ENCODE measurements at regions not wholly inside any gene's neighbourhood (a gene's known extent, or its start where the extent isn't known, plus 50 kb on each side); places are given as distances from the start of the nearest gene placed in this dataset.

- Histone ChIP-seq H3K27ac (peak overlapping the region; percentile 96), H4K20me1 (ENCODE audit: insufficient read depth) (no peaks in the 10 kb centered on the region), H2AFZ (ENCODE audit: low read depth) (peak overlapping the region; percentile 57; the same call in 1 of the 2 replicates), H3K4me3 (IDR thresholded peaks at IDR 0.05; ENCODE audit: insufficient read depth, low read depth, low read length) (no peak overlapping the region), H3K9ac (peak overlapping the region; percentile 71; the same call in 1 of the 2 replicates), H3K79me2 (ENCODE audit: insufficient read depth, low read depth) (no peaks in the 10 kb centered on the region), H3K4me1 (ENCODE audit: low read depth, poor library complexity, severe bottlenecking) (peaks cover 92% of the 10 kb centered on the region), H3K4me2 (peak overlapping the region; percentile 95), H3K36me3 (ENCODE audit: insufficient read depth) (no peaks in the 10 kb centered on the region), H3K27me3 (ENCODE audit: insufficient read depth, low read depth) (no peaks in the 10 kb centered on the region)
- TF ChIP-seq CTCF (conservative IDR thresholded peaks at IDR 0.05; ENCODE audit: low read depth, low read length): no peak
These were observed 214.9 kb upstream of the DMRT1 start for GRCh38 chr9:626596-626995.

- no peaks in the 10 kb centered on the region for H4K20me1 ChIP-seq (ENCODE audit: insufficient read depth)
- peak overlapping the region; percentile 71; the same call in 1 of the 2 replicates for H3K9ac ChIP-seq
- peak overlapping the region; percentile 95 for H3K4me2 ChIP-seq
- no peak overlapping the region for H2AFZ ChIP-seq (ENCODE audit: low read depth)
- peak overlapping the region; percentile 96 for H3K27ac ChIP-seq
- H3K4me3 ChIP-seq (IDR thresholded peaks at IDR 0.05; ENCODE audit: insufficient read depth, low read depth, low read length): no peak overlapping the region
- peaks cover 97% of the 10 kb centered on the region for H3K4me1 ChIP-seq (ENCODE audit: low read depth, poor library complexity, severe bottlenecking)
- H3K36me3 ChIP-seq (ENCODE audit: insufficient read depth): no peaks in the 10 kb centered on the region
- no peaks in the 10 kb centered on the region for H3K27me3 ChIP-seq (ENCODE audit: insufficient read depth, low read depth)
- H3K79me2 ChIP-seq (ENCODE audit: insufficient read depth, low read depth): no peaks in the 10 kb centered on the region
- TF ChIP-seq CTCF (conservative IDR thresholded peaks at IDR 0.05; ENCODE audit: low read depth, low read length): no peak
These were observed 214.0 kb upstream of the DMRT1 start for GRCh38 chr9:627336-627970.

- Histone ChIP-seq H2AFZ (ENCODE audit: low read depth) (peak overlapping the region; percentile 17; the same call in 1 of the 2 replicates), H3K36me3 (ENCODE audit: insufficient read depth) (no peaks in the 10 kb centered on the region), H3K79me2 (ENCODE audit: insufficient read depth, low read depth) (no peaks in the 10 kb centered on the region), H3K4me2 (peak overlapping the region; percentile 95), H3K9ac (no peak overlapping the region; the same call in 1 of the 2 replicates), H4K20me1 (ENCODE audit: insufficient read depth) (no peaks in the 10 kb centered on the region), H3K4me1 (ENCODE audit: low read depth, poor library complexity, severe bottlenecking) (peaks cover 82% of the 10 kb centered on the region), H3K27me3 (ENCODE audit: insufficient read depth, low read depth) (no peaks in the 10 kb centered on the region), H3K27ac (peak overlapping the region; percentile 96), H3K4me3 (IDR thresholded peaks at IDR 0.05; ENCODE audit: insufficient read depth, low read depth, low read length) (no peak overlapping the region)
- TF ChIP-seq CTCF (conservative IDR thresholded peaks at IDR 0.05; ENCODE audit: low read depth, low read length): no peak
These were observed 212.4 kb upstream of the DMRT1 start for GRCh38 chr9:629146-629545.

- no peak overlapping the region for H3K27ac ChIP-seq
- H2AFZ ChIP-seq (ENCODE audit: low read depth): no peak overlapping the region
- no peak overlapping the region for H3K4me3 ChIP-seq (IDR thresholded peaks at IDR 0.05; ENCODE audit: insufficient read depth, low read depth, low read length)
- TF ChIP-seq CTCF (conservative IDR thresholded peaks at IDR 0.05; ENCODE audit: low read depth, low read length): no peak
- no peaks in the 10 kb centered on the region for H4K20me1 ChIP-seq (ENCODE audit: insufficient read depth)
- no peak overlapping the region for H3K4me2 ChIP-seq
- H3K79me2 ChIP-seq (ENCODE audit: insufficient read depth, low read depth): no peaks in the 10 kb centered on the region
- H3K36me3 ChIP-seq (ENCODE audit: insufficient read depth): no peaks in the 10 kb centered on the region
- H3K4me1 ChIP-seq (ENCODE audit: low read depth, poor library complexity, severe bottlenecking): peaks cover 69% of the 10 kb centered on the region
- no peak overlapping the region for H3K9ac ChIP-seq
- no peaks in the 10 kb centered on the region for H3K27me3 ChIP-seq (ENCODE audit: insufficient read depth, low read depth)
These were observed 210.7 kb upstream of the DMRT1 start for GRCh38 chr9:630817-631216.

All from KMS-11 (cell line).